T-cell (primary cell): ENCODE measurements at regions not wholly inside any gene's neighbourhood (a gene's known extent, or its start where the extent isn't known, plus 50 kb on each side); places are given as distances from the start of the nearest gene placed in this dataset.

ENCODE experiments used
- ATAC-seq, 4 experiments: fragments of 200-7000 bp in 3 of 4; fragments of 150-1000 bp in 1 of 4; cut with Tn5 transposase; replicated peaks in 1 of 4; 1 replicate in 3 of 4; 2 replicates in 1 of 4; pipeline ENCODE4 v1.10.0; 2021; ENCODE audit warnings: moderate library complexity in 3 of 4, mild to moderate bottlenecking in 2 of 4, moderate number of reproducible peaks in 1 of 4
- CTCF ChIA-PET, 2 donors: fragments of 300-600 bp; sonication (Branson Sonifier 250); formaldehyde crosslinking; loops; one replicate each; lab custom pipeline; 2022; ENCODE audit warnings: antibody characterized with exemption in 2 of 2; lab: Charles Lee
- POLR2A ChIA-PET, 2 donors: fragments of 300-600 bp; sonication (Branson Sonifier 250); formaldehyde crosslinking; loops; one replicate each; lab custom pipeline; 2022; ENCODE audit warnings: antibody characterized with exemption in 2 of 2; lab: Charles Lee
- DNase-seq, 35 experiments: peaks; one replicate each; pipeline versions ENCODE4 v3.0.0 to v3.0.0-alpha.2; 2013 to 2023
- H3K27ac ChIP-seq: one replicate; pipeline ENCODE4 v1.5.1; 2013; ENCODE audit warnings: low read length
- H3K27me3 ChIP-seq, 2 experiments: replicated peaks in 1 of 2; 1 replicate in 1 of 2; 2 replicates in 1 of 2; pipeline versions ENCODE4 v1.6.1 to v1.7.0; 2013; ENCODE audit warnings: low read length in 1 of 2, mixed read lengths in 1 of 2; ENCODE audit not compliant: control insufficient read depth in 2 of 2, insufficient read depth in 2 of 2; ENCODE audit errors: extremely low read depth in 1 of 2
- H3K36me3 ChIP-seq, 2 donors: 1 replicate in 1 of 2; 2 replicates in 1 of 2; pipeline versions ENCODE4 v1.6.1 to v1.7.0; 2013; ENCODE audit warnings: low read length in 1 of 2; ENCODE audit not compliant: control insufficient read depth in 2 of 2, insufficient read depth in 1 of 2; ENCODE audit errors: extremely low read depth in 1 of 2
- H3K4me1 ChIP-seq, 2 experiments: 1 replicate in 1 of 2; 2 replicates in 1 of 2; pipeline versions ENCODE4 v1.6.1 to v1.7.0; 2013; ENCODE audit warnings: low read length in 2 of 2, mixed read lengths in 1 of 2; ENCODE audit not compliant: insufficient read depth in 2 of 2, control insufficient read depth in 1 of 2; ENCODE audit errors: extremely low read depth in 1 of 2
- H3K4me3 ChIP-seq, 2 donors: 1 replicate in 1 of 2; 2 replicates in 1 of 2; pipeline versions ENCODE4 v1.5.1 to v1.7.0; 2013; ENCODE audit warnings: mild to moderate bottlenecking in 2 of 2, low read length in 1 of 2, moderate library complexity in 1 of 2; ENCODE audit not compliant: control insufficient read depth in 1 of 2; ENCODE audit errors: extremely low read depth in 1 of 2
- H3K9me3 ChIP-seq: 2 replicates; pipeline ENCODE4 v1.7.0; 2013
- H3K27ac Mint-ChIP-seq, 2 donors: one replicate each; pipeline ENCODE4 v1.8.0; 2020 to 2021; ENCODE audit warnings: mild to moderate bottlenecking in 2 of 2, mixed read lengths in 2 of 2
- H3K27me3 Mint-ChIP-seq, 2 donors: one replicate each; pipeline ENCODE4 v1.8.0; 2021 to 2022; ENCODE audit warnings: mixed read lengths in 2 of 2
- H3K36me3 Mint-ChIP-seq: one replicate; pipeline ENCODE4 v1.8.0; 2021; ENCODE audit warnings: mixed read lengths
- H3K4me1 Mint-ChIP-seq, 3 donors: one replicate each; pipeline ENCODE4 v1.8.0; 2020 to 2022; ENCODE audit warnings: mixed read lengths in 3 of 3, mild to moderate bottlenecking in 1 of 3
- H3K4me3 Mint-ChIP-seq, 3 donors: one replicate each; pipeline ENCODE4 v1.8.0; 2020 to 2022; ENCODE audit warnings: mild to moderate bottlenecking in 3 of 3, mixed read lengths in 3 of 3, moderate library complexity in 3 of 3
- H3K9me3 Mint-ChIP-seq, 3 donors: one replicate each; pipeline ENCODE4 v1.8.0; 2020 to 2022; ENCODE audit warnings: mixed read lengths in 3 of 3
- WGBS: methylation state at CpG from one replicate; pipeline ENCODE4 v1.1.5; 2013; ENCODE audit warnings: missing lambda C conversion rate; ENCODE audit not compliant: insufficient coverage; 5-methylcytosine and 5-hydroxymethylcytosine counted together

GRCh38 chr11:45597097-45597496 is 68.3 kb downstream of the CHST1 start:
- no peak overlapping the region for H3K27ac ChIP-seq
- peaks cover 0 to 13% of the 10 kb centered on the region in 2 experiments for H3K27me3 ChIP-seq
- Mint-ChIP-seq H3K4me3 (no peak overlapping the region), H3K9me3 (peaks cover 0 to 4% (median 0%) of the 10 kb centered on the region in 3 donors), H3K36me3 (no peaks in the 10 kb centered on the region), H3K27ac (no peak overlapping the region), H3K4me1 (no peaks in the 10 kb centered on the region), H3K27me3 (peaks cover 12 to 28% of the 10 kb centered on the region in 2 donors)
- H3K9me3 ChIP-seq, result no peaks in the 10 kb centered on the region
- DNase-seq (no peak), ATAC-seq (no peak)
- no peak overlapping the region for H3K4me3 ChIP-seq
- CTCF ChIA-PET, result no interaction called here
- POLR2A ChIA-PET, result no interaction called here
- WGBS, result 68% methylated on average over 2 of the region's 3 CpGs
- no peaks in the 10 kb centered on the region for H3K4me1 ChIP-seq
- no peaks in the 10 kb centered on the region for H3K36me3 ChIP-seq

DNA sequence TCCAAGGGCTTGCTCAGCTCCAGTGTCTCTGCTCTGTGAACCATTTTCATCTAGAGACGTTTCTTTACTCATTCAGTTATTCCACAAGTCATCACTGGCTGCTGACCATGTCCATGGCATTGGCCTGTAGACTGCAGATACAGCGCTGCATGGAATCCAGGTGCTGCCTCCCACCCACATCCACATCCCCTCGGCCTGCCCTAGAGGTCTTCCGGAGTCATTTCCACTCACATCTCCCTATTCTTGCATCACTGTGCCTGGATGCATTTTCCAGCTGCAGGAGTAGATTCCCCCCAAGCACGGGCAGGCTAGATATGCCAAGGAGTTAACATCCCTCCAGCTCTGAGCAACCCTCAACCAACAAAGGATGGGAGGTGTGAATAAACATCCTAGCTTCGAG is 68.9 kb downstream of the CHST1 start:
- H3K9me3 Mint-ChIP-seq, result no peaks in the 10 kb centered on the region
- H3K27ac Mint-ChIP-seq, result no peak overlapping the region
- Histone ChIP-seq H3K27ac (no peak overlapping the region), H3K36me3 (no peaks in the 10 kb centered on the region), H3K4me1 (no peaks in the 10 kb centered on the region), H3K4me3 (no peak overlapping the region), H3K27me3 (peaks cover 0 to 13% of the 10 kb centered on the region in 2 experiments), H3K9me3 (no peaks in the 10 kb centered on the region)
- DNase-seq (no peak), ATAC-seq (no peak)
- no peaks in the 10 kb centered on the region for H3K36me3 Mint-ChIP-seq
- CTCF ChIA-PET, result no interaction called here
- H3K27me3 Mint-ChIP-seq, result peaks cover 12 to 25% of the 10 kb centered on the region in 2 donors
- WGBS, result 47% methylated on average over 4 of the region's 6 CpGs
- H3K4me1 Mint-ChIP-seq, result no peaks in the 10 kb centered on the region
- H3K4me3 Mint-ChIP-seq, result no peak overlapping the region
- POLR2A ChIA-PET, result no interaction called here

DNA sequence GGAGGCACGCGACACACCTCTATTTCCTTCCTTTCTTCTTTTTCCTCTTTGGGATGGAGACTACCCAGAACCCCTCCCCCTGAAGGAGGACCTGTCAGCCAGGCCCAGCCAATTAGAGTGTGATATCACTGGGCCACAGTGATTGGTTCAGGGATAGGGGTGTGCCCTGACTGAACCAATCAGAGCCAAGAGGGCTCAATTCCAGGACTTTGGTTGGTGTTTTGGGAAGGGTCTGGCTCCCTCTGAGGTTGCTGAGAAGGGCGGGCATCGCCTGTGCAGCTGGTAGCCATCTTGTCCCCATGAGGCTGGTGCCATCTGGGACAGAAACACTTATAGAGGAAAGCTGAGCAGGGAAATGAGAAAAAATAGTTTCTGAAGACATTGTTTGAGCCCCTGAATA is 71.4 kb downstream of the CHST1 start:
- peaks cover 7 to 18% of the 10 kb centered on the region in 2 donors for H3K27me3 Mint-ChIP-seq
- DNase-seq (no peak), ATAC-seq (no peak)
- H3K4me1 ChIP-seq, result no peaks in the 10 kb centered on the region
- ChIA-PET CTCF (no interaction called here), POLR2A (no interaction called here)
- H3K4me3 ChIP-seq, result no peak overlapping the region
- no peak overlapping the region for H3K4me3 Mint-ChIP-seq
- no peak overlapping the region for H3K27ac ChIP-seq
- H3K36me3 Mint-ChIP-seq, result no peaks in the 10 kb centered on the region
- H3K27me3 ChIP-seq, result peaks cover 0 to 11% of the 10 kb centered on the region in 2 experiments
- no peaks in the 10 kb centered on the region for H3K36me3 ChIP-seq
- WGBS, result no CpG with 5 or more reads among the region's 4 CpGs
- no peak overlapping the region for H3K27ac Mint-ChIP-seq
- H3K9me3 ChIP-seq, result no peaks in the 10 kb centered on the region
- H3K4me1 Mint-ChIP-seq, result no peaks in the 10 kb centered on the region
- H3K9me3 Mint-ChIP-seq, result no peaks in the 10 kb centered on the region

DNA sequence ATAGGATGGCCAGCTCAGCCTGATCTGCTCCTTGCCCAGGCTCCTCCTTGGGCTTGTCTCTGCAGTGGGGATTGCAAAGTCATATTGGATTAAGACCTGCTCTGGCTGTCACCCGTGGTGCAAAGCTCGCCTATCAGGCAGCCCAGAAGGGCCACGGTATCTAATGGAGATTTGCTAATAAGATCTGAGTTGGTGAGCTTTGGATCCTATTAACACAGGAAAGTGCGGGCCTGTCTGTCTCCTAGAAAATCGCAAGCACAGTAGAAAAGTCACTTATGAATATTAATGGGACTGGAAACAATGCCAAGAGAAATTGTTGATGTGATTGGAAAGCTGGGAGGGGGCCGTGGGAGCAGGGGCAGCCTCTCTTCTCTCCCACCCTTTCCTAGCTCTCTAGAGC is 72.8 kb downstream of the CHST1 start:
- Histone ChIP-seq H3K4me3 (no peak overlapping the region), H3K36me3 (no peaks in the 10 kb centered on the region), H3K27ac (no peak overlapping the region), H3K9me3 (no peaks in the 10 kb centered on the region), H3K4me1 (no peaks in the 10 kb centered on the region), H3K27me3 (peaks cover 0 to 11% of the 10 kb centered on the region in 2 experiments)
- WGBS, result no CpG with 5 or more reads among the region's 6 CpGs
- DNase-seq (no peak), ATAC-seq (no peak)
- no peak overlapping the region for H3K27ac Mint-ChIP-seq
- no peak overlapping the region for H3K4me3 Mint-ChIP-seq
- ChIA-PET CTCF (no interaction called here), POLR2A (no interaction called here)
- H3K9me3 Mint-ChIP-seq, result no peaks in the 10 kb centered on the region
- H3K36me3 Mint-ChIP-seq, result no peaks in the 10 kb centered on the region
- no peaks in the 10 kb centered on the region for H3K4me1 Mint-ChIP-seq
- H3K27me3 Mint-ChIP-seq, result peaks cover 5 to 20% of the 10 kb centered on the region in 2 donors

GRCh38 chr11:45590743-45591142 is 74.7 kb downstream of the CHST1 start:
- H3K27me3 Mint-ChIP-seq, result peaks cover 18 to 22% of the 10 kb centered on the region in 2 donors
- H3K4me3 Mint-ChIP-seq, result no peak overlapping the region

GRCh38 chr11:45585205-45585604 is 80.2 kb downstream of the CHST1 start:
- POLR2A ChIA-PET, result no interaction called here

More at GRCh38 chr11:45590743-45591142, 74.7 kb downstream of the CHST1 start:
- H3K27ac ChIP-seq, result no peak overlapping the region
- Mint-ChIP-seq H3K9me3 (no peaks in the 10 kb centered on the region), H3K27ac (no peak overlapping the region), H3K36me3 (no peaks in the 10 kb centered on the region), H3K4me1 (no peaks in the 10 kb centered on the region)
- peaks cover 0 to 11% of the 10 kb centered on the region in 2 experiments for H3K27me3 ChIP-seq
- POLR2A ChIA-PET, result no interaction called here
- no peaks in the 10 kb centered on the region for H3K9me3 ChIP-seq
- no peaks in the 10 kb centered on the region for H3K36me3 ChIP-seq
- H3K4me1 ChIP-seq, result no peaks in the 10 kb centered on the region
- ATAC-seq (no peak), DNase-seq (no peak)
- CTCF ChIA-PET, result no interaction called here
- H3K4me3 ChIP-seq, result no peak overlapping the region
- 47% methylated on average over 3 of the region's 3 CpGs for WGBS

DNA sequence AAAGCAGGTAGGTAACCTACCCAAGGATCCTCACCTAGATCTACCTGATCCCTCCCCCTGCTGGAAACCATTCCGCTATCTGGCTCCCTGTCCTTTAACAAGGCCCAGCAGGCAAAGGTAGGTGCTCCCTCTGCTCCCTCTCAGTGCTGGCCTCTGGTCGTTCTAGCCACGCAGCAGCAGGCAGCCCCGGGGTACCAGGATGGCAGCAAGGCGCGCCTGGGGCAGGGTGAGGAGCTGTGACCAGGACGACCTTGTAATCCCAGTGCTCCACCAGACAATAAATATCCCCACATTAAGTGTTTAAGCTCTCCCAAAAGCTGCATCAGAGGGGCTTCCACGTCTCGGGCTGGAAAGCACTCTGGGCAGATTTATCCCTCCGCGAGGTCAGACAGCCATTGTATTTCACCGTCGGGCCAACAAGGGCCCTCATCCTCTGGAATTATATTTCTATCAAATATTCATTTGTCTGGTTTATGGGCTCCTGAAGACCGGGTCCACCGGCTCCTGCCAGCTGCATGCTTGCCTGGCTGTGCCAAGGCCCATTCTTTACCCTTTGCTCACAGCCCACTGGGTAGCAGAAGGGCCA is 81.3 kb downstream of the CHST1 start:
- Histone ChIP-seq H3K4me3 (no peak overlapping the region), H3K9me3 (no peaks in the 10 kb centered on the region), H3K27ac (no peak overlapping the region), H3K27me3 (peaks cover 0 to 35% of the 10 kb centered on the region in 2 experiments), H3K4me1 (no peaks in the 10 kb centered on the region), H3K36me3 (no peaks in the 10 kb centered on the region)
- no peaks in the 10 kb centered on the region for H3K36me3 Mint-ChIP-seq
- POLR2A ChIA-PET, result no interaction called here
- ATAC-seq (no peak), DNase-seq (no peak)
- H3K27ac Mint-ChIP-seq, result no peak overlapping the region
- CTCF ChIA-PET, result no interaction called here
- peaks cover 40 to 58% of the 10 kb centered on the region in 2 donors for H3K27me3 Mint-ChIP-seq
- no peaks in the 10 kb centered on the region for H3K9me3 Mint-ChIP-seq
- WGBS, result 88% methylated on average over 12 of the region's 15 CpGs
- no peaks in the 10 kb centered on the region for H3K4me1 Mint-ChIP-seq
- no peak overlapping the region for H3K4me3 Mint-ChIP-seq

More at GRCh38 chr11:45585205-45585604, 80.2 kb downstream of the CHST1 start:
- H3K4me3 ChIP-seq, result no peak overlapping the region
- Mint-ChIP-seq H3K4me3 (no peak overlapping the region), H3K4me1 (no peaks in the 10 kb centered on the region), H3K27me3 (peaks cover 38 to 49% of the 10 kb centered on the region in 2 donors), H3K9me3 (no peaks in the 10 kb centered on the region), H3K36me3 (no peaks in the 10 kb centered on the region), H3K27ac (no peak overlapping the region)
- no peak for ATAC-seq
- DNase-seq, result no peak
- CTCF ChIA-PET, result no interaction called here
- 40% methylated on average over 3 of the region's 5 CpGs for WGBS
- H3K27me3 ChIP-seq, result peaks cover 0 to 35% of the 10 kb centered on the region in 2 experiments
- no peak overlapping the region for H3K27ac ChIP-seq
- no peaks in the 10 kb centered on the region for H3K36me3 ChIP-seq
- H3K4me1 ChIP-seq, result no peaks in the 10 kb centered on the region
- H3K9me3 ChIP-seq, result no peaks in the 10 kb centered on the region
